GM12872 (cell line): ENCODE measurements at regions not wholly inside any gene's neighbourhood (a gene's known extent, or its start where the extent isn't known, plus 50 kb on each side); places are given as distances from the start of the nearest gene placed in this dataset.

Experiments
- TF ChIP-seq, protein P1 (sequence below): IDR thresholded peaks from 3 replicates; pipeline ENCODE4 v1.5.1; 2011; ENCODE audit warnings: low read depth, mild to moderate bottlenecking, low read length, moderate library complexity; ENCODE audit not compliant: insufficient read depth

DNA sequence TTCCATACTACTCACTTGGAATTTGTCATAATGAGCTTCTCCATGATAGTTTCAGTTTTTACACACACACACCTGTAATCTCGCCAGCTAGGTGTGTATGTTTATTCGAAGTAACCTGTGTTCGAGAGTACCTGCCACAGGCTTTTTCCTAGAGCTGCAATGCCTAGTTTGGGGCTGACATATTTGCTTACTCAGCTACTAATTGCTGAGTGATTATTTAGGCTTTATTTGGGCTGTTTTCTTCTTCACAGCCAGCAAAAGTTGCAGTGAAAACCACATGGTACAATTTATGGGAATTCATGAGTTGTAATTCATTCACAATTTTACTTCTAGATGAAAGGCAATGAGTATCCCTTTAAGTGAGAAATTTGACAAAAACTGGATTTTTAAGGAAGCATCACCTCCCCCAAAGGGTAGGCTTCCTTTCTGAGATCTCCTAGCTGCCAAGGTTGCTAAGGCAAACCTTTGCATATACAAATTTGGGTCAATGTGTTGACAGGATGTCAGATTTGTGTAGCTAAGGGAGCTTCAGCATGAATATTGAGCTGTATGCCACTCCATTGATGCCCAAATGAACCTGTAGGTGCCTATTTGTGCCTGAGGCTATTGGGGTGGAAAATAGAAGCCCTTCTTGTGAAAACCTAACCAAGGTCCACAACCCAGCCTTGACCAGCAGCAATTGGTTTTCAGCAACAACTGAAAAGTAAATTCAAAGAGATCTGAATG, 108.7 kb upstream of the OTX2 start:
- TF ChIP-seq, protein P1, sequence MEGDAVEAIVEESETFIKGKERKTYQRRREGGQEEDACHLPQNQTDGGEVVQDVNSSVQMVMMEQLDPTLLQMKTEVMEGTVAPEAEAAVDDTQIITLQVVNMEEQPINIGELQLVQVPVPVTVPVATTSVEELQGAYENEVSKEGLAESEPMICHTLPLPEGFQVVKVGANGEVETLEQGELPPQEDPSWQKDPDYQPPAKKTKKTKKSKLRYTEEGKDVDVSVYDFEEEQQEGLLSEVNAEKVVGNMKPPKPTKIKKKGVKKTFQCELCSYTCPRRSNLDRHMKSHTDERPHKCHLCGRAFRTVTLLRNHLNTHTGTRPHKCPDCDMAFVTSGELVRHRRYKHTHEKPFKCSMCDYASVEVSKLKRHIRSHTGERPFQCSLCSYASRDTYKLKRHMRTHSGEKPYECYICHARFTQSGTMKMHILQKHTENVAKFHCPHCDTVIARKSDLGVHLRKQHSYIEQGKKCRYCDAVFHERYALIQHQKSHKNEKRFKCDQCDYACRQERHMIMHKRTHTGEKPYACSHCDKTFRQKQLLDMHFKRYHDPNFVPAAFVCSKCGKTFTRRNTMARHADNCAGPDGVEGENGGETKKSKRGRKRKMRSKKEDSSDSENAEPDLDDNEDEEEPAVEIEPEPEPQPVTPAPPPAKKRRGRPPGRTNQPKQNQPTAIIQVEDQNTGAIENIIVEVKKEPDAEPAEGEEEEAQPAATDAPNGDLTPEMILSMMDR, result no peak

DNA sequence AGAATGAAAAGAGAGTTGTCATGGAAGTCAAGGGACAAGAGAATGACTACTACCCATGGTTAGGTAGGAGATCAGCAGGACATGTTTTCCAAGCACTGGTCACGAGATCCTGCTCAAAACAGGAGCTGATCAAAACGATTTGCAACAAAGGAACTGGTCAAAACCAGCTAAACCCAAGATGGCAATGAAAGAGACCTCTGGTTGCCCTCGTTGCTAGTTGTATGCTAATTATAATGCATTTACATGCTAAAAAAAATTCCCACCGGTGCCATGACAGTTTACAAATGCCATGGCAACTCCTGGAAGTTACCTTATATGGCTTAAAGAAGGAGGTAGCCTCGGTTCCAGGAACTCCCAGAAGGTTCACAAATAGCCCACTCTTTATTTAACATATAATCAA, 95.0 kb upstream of the OTX2 start:
- TF ChIP-seq, protein P1, result no peak

GRCh38 chr14:56903304-56903969, 93.2 kb upstream of the OTX2 start:
- TF ChIP-seq, protein P1, result no peak

GRCh38 chr14:56902385-56902784, 92.1 kb upstream of the OTX2 start:
- TF ChIP-seq, protein P1, result no peak

GRCh38 chr14:56900726-56901125, 90.4 kb upstream of the OTX2 start:
- TF ChIP-seq, protein P1, result no peak

DNA sequence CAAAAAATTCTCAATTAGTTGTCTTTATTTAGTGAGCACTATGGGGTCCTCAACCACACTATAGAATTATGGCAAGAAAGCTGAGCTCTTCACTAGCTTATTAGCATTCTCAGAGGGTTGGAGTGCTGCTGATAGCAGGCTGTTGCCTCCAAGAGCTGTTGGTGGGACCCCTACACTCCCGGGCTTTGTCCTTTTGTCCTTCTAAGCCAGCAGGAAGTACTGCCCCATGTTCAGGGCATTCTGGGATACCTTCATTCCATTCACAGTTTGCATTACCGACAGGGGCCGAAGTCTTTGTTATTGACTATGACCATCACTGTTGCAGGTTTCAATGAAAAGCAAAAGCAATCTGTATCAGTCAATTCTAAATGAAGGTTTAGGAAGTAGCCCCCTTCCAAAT, 89.5 kb upstream of the OTX2 start:
- TF ChIP-seq, protein P1, result no peak

DNA sequence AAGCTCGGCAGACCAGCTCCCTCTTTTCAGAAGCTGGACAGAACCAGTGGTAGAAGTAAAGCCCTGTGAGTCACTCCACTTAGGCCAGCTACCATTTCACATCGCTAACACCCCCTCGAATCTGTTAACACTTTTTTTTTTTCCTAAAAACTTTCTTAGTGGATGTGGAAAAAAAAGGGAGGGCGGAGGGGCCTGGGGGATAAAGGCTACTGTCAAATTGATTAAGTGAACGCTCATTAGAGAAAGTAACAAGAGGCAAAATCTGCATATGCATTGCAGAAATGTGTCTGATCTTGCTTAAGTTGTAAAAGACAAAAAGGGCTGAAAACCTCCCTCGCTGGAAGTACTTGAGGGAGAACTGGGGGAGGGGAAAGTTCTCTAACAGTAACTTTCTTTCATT, 86.6 kb upstream of the OTX2 start:
- TF ChIP-seq, protein P1, result no peak
